VCaP (cell line): ENCODE measurements at regions not wholly inside any gene's neighbourhood (a gene's known extent, or its start where the extent isn't known, plus 50 kb on each side); places are given as distances from the start of the nearest gene placed in this dataset.

Experiments
- H3K27ac ChIP-seq: fragments of 450-650 bp; 2 replicates; pipeline ENCODE4 v1.5.1; 2017
- CTCF ChIP-seq: fragments of 450-650 bp; conservative IDR thresholded peaks from 2 replicates; pipeline ENCODE4 v1.5.1; 2017; ENCODE audit warnings: mild to moderate bottlenecking, moderate library complexity

- H3K27ac ChIP-seq: no peak overlapping the region
- no peak for TF ChIP-seq CTCF
Measured at GRCh38 chr10:31190488-31190887, 128.5 kb upstream of the ZEB1 start.

DNA sequence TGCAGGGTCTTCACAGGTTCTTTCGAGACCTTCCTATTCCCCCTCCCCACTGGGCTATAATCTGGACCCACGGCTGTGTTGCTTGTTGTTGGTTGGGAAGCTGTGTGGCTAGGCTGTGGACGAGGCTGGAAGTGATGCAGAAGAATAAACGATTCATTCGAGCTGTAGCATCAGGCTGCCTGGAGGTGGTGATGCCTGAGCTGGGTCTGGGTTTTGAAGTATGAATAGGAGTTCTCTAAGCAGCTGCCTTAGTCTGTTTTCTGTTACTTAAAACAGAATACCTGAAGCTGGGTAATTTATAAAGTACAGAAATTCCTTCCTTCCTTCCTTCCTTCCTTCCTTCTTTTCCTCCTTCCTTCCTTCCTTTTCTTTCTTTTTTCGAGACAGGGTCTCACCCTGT lies 126.5 kb upstream of the ZEB1 start:
- no peak overlapping the region for H3K27ac ChIP-seq
- no peak for TF ChIP-seq CTCF

GRCh38 chr10:31194986-31195385 lies 124.0 kb upstream of the ZEB1 start:
- no peak for TF ChIP-seq CTCF
- H3K27ac ChIP-seq: no peak overlapping the region

- TF ChIP-seq CTCF: no peak
- H3K27ac ChIP-seq: no peak overlapping the region
Measured at GRCh38 chr10:31197886-31198285, 121.1 kb upstream of the ZEB1 start.

GRCh38 chr10:31204090-31204489 lies 114.9 kb upstream of the ZEB1 start:
- TF ChIP-seq CTCF: no peak
- no peak overlapping the region for H3K27ac ChIP-seq

GRCh38 chr10:31207636-31208035 lies 111.4 kb upstream of the ZEB1 start:
- no peak overlapping the region for H3K27ac ChIP-seq
- no peak for TF ChIP-seq CTCF

- H3K27ac ChIP-seq: no peak overlapping the region
- TF ChIP-seq CTCF: no peak
Measured at GRCh38 chr10:31209478-31209877, 109.5 kb upstream of the ZEB1 start.

DNA sequence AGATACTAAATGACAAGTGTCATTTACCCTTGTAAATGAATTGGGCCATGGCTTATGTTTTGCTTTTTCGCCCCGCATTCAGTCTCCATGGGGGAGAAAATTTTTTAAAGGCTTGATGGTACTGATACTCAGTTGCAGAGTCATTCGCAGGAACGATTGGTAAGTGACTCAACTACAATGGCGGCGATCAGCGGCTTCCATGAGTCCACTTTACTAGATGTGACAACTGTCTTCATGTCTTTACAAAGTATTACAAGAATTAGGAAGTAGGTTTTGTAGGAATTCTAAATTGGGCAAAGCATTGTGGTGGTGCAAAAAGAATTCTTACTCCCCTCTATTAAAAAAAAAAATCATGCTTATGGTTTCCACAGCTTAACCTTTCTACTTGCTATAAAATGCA lies 108.8 kb upstream of the ZEB1 start:
- no peak for TF ChIP-seq CTCF
- H3K27ac ChIP-seq: no peak overlapping the region
